Liver (tissue), 8 donors: ENCODE measurements at regions not wholly inside any gene's neighbourhood (a gene's known extent, or its start where the extent isn't known, plus 50 kb on each side); places are given as distances from the start of the nearest gene placed in this dataset.

ENCODE experiments used
- DNase-seq: peaks from one replicate; pipeline ENCODE4 v3.0.0-alpha.2; 2017; ENCODE audit warnings: low spot score
- H3K27ac ChIP-seq, 2 donors: one replicate each; pipeline ENCODE4 v1.7.0; 2013; ENCODE audit warnings: inconsistent platforms in 2 of 2, low read length in 2 of 2, control low read depth in 1 of 2, low read depth in 1 of 2, mild to moderate bottlenecking in 1 of 2
- H3K27me3 ChIP-seq, 4 donors: one replicate each; pipeline versions ENCODE4 v1.6.1 to v1.7.0; 2013; ENCODE audit warnings: low read length in 3 of 4, inconsistent platforms in 1 of 4, mild to moderate bottlenecking in 1 of 4, moderate library complexity in 1 of 4; ENCODE audit not compliant: control insufficient read depth in 4 of 4, insufficient read depth in 4 of 4
- H3K36me3 ChIP-seq, 4 donors: one replicate each; pipeline versions ENCODE4 v1.6.1 to v1.7.0; 2013; ENCODE audit warnings: low read length in 3 of 4, mild to moderate bottlenecking in 3 of 4, low read depth in 1 of 4, moderate library complexity in 1 of 4; ENCODE audit not compliant: control insufficient read depth in 4 of 4, insufficient read depth in 3 of 4
- H3K4me1 ChIP-seq, 4 donors: one replicate each; pipeline versions ENCODE4 v1.6.1 to v1.7.0; 2013; ENCODE audit warnings: low read length in 3 of 4, mild to moderate bottlenecking in 3 of 4, moderate library complexity in 1 of 4; ENCODE audit not compliant: control insufficient read depth in 4 of 4, insufficient read depth in 4 of 4
- H3K4me3 ChIP-seq, 3 donors: one replicate each; pipeline versions ENCODE4 v1.6.1 to v1.7.0; 2013; ENCODE audit warnings: low read length in 3 of 3, control low read depth in 1 of 3, low read depth in 1 of 3, mild to moderate bottlenecking in 1 of 3
- H3K9ac ChIP-seq, 2 donors: one replicate each; pipeline ENCODE4 v1.7.0; 2013; ENCODE audit warnings: low read length in 2 of 2, mild to moderate bottlenecking in 2 of 2, moderate library complexity in 2 of 2, control low read depth in 1 of 2, low read depth in 1 of 2
- H3K9me3 ChIP-seq, 4 donors: one replicate each; pipeline versions ENCODE4 v1.6.1 to v1.7.0; 2013; ENCODE audit warnings: low read length in 3 of 4; ENCODE audit not compliant: control insufficient read depth in 4 of 4
- EGR1 ChIP-seq, 2 donors: IDR thresholded peaks; 2 replicates each; pipeline ENCODE4 v1.6.1; 2016 to 2018; ENCODE audit warnings: antibody characterized with exemption in 2 of 2, low read depth in 2 of 2
- FOXA1 ChIP-seq: IDR thresholded peaks from 2 replicates; pipeline ENCODE4 v1.6.1; 2016; ENCODE audit warnings: antibody characterized with exemption
- FOXA2 ChIP-seq: IDR thresholded peaks from 2 replicates; pipeline ENCODE4 v1.6.1; 2016; ENCODE audit warnings: antibody characterized with exemption
- GABPA ChIP-seq, 2 donors: IDR thresholded peaks in 1 of 2; conservative IDR thresholded peaks in 1 of 2; 2 replicates each; pipeline ENCODE4 v1.6.1; 2016; ENCODE audit warnings: antibody characterized with exemption in 2 of 2, mild to moderate bottlenecking in 1 of 2, moderate library complexity in 1 of 2
- HNF4A ChIP-seq, 2 donors: conservative IDR thresholded peaks; 2 replicates each; pipeline ENCODE4 v1.6.1; 2016; ENCODE audit warnings: antibody characterized with exemption in 2 of 2, mild to moderate bottlenecking in 2 of 2
- HNF4G ChIP-seq: IDR thresholded peaks from 2 replicates; pipeline ENCODE4 v1.6.1; 2016; ENCODE audit warnings: antibody characterized with exemption
- JUND ChIP-seq, 2 donors: IDR thresholded peaks; 2 replicates each; pipeline ENCODE4 v1.6.1; 2016; ENCODE audit warnings: antibody characterized with exemption in 2 of 2
- RAD21 ChIP-seq, 2 donors: IDR thresholded peaks; 2 replicates each; pipeline ENCODE4 v1.6.1; 2016; ENCODE audit warnings: antibody characterized with exemption in 2 of 2, mild to moderate bottlenecking in 2 of 2
- SP1 ChIP-seq: IDR thresholded peaks from 2 replicates; pipeline ENCODE4 v1.6.1; 2018; ENCODE audit warnings: antibody characterized with exemption, mild to moderate bottlenecking
- TAF1 ChIP-seq: conservative IDR thresholded peaks from 2 replicates; pipeline ENCODE4 v1.6.1; 2016; ENCODE audit warnings: antibody characterized with exemption, mild to moderate bottlenecking
- YY1 ChIP-seq: IDR thresholded peaks from 2 replicates; pipeline ENCODE4 v1.6.1; 2016; ENCODE audit warnings: antibody characterized with exemption, mild to moderate bottlenecking
- WGBS: extraction: QIAGEN DNeasy Blood & Tissue Kit; methylation state at CpG from one replicate; pipeline ENCODE4 v1.1.7; 2013; 5-methylcytosine and 5-hydroxymethylcytosine counted together
- TF ChIP-seq, protein P1 (sequence below): IDR thresholded peaks from 2 replicates; pipeline ENCODE4 v1.6.1; 2016; ENCODE audit warnings: antibody characterized with exemption, mild to moderate bottlenecking
- TF ChIP-seq, protein P2 (sequence below): IDR thresholded peaks from 2 replicates; pipeline ENCODE4 v1.6.1; 2016; ENCODE audit warnings: antibody characterized with exemption
- TF ChIP-seq, protein P3 (sequence below): IDR thresholded peaks from 2 replicates; pipeline ENCODE4 v1.6.1; 2016; ENCODE audit warnings: antibody characterized with exemption
- TF ChIP-seq, protein P4 (sequence below): fragments of 150-350 bp; IDR thresholded peaks from 2 replicates; pipeline ENCODE4 v1.5.1; 2017; ENCODE audit warnings: improper control_type of control experiment, low read depth, low read length; ENCODE audit not compliant: missing input control
- donor health status: healthy.
- donor health status: healthy.
- donor health status: healthy.
- donor health status: healthy.
- donor health status: healthy.

DNA sequence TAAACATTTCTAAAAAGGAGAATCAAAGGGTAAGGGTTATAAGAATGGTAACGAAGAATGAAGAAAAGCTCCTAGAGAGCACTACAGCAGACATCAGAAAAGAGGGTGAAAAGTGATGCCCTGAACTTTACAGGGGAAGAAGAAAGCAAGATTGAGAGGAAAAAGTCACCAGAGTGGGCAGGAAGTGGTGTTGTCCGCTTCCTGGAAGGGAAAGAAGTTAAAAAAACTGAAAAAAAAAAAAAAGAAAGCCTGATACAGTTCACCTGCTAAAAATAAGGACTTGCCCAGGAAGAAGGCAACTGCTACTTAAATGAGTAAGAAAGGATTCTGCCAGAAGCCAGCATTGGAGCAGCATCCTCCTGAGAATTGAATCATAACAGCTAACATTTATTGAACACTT is 330.1 kb upstream of the PHF14 start:
- H3K27ac ChIP-seq, result no peak overlapping the region
- TF ChIP-seq, protein P1, sequence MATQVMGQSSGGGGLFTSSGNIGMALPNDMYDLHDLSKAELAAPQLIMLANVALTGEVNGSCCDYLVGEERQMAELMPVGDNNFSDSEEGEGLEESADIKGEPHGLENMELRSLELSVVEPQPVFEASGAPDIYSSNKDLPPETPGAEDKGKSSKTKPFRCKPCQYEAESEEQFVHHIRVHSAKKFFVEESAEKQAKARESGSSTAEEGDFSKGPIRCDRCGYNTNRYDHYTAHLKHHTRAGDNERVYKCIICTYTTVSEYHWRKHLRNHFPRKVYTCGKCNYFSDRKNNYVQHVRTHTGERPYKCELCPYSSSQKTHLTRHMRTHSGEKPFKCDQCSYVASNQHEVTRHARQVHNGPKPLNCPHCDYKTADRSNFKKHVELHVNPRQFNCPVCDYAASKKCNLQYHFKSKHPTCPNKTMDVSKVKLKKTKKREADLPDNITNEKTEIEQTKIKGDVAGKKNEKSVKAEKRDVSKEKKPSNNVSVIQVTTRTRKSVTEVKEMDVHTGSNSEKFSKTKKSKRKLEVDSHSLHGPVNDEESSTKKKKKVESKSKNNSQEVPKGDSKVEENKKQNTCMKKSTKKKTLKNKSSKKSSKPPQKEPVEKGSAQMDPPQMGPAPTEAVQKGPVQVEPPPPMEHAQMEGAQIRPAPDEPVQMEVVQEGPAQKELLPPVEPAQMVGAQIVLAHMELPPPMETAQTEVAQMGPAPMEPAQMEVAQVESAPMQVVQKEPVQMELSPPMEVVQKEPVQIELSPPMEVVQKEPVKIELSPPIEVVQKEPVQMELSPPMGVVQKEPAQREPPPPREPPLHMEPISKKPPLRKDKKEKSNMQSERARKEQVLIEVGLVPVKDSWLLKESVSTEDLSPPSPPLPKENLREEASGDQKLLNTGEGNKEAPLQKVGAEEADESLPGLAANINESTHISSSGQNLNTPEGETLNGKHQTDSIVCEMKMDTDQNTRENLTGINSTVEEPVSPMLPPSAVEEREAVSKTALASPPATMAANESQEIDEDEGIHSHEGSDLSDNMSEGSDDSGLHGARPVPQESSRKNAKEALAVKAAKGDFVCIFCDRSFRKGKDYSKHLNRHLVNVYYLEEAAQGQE, result no peak
- no peak for TF ChIP-seq EGR1 (IDR thresholded peaks at IDR 0.05; ENCODE audit: low read depth in 2 of 2)
- TF ChIP-seq, protein P2, sequence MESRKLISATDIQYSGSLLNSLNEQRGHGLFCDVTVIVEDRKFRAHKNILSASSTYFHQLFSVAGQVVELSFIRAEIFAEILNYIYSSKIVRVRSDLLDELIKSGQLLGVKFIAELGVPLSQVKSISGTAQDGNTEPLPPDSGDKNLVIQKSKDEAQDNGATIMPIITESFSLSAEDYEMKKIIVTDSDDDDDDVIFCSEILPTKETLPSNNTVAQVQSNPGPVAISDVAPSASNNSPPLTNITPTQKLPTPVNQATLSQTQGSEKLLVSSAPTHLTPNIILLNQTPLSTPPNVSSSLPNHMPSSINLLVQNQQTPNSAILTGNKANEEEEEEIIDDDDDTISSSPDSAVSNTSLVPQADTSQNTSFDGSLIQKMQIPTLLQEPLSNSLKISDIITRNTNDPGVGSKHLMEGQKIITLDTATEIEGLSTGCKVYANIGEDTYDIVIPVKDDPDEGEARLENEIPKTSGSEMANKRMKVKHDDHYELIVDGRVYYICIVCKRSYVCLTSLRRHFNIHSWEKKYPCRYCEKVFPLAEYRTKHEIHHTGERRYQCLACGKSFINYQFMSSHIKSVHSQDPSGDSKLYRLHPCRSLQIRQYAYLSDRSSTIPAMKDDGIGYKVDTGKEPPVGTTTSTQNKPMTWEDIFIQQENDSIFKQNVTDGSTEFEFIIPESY, result no peak
- TF ChIP-seq TAF1, result no peak
- no peak for TF ChIP-seq HNF4A (conservative IDR thresholded peaks at IDR 0.05)
- no peak for DNase-seq
- no peaks in the 10 kb centered on the region for H3K27me3 ChIP-seq
- H3K4me3 ChIP-seq, result no peak overlapping the region
- no peaks in the 10 kb centered on the region for H3K4me1 ChIP-seq
- 83% methylated on average over 2 of the region's 2 CpGs for WGBS
- no peaks in the 10 kb centered on the region for H3K36me3 ChIP-seq
- H3K9me3 ChIP-seq, result no peaks in the 10 kb centered on the region
- H3K9ac ChIP-seq, result no peak overlapping the region

DNA sequence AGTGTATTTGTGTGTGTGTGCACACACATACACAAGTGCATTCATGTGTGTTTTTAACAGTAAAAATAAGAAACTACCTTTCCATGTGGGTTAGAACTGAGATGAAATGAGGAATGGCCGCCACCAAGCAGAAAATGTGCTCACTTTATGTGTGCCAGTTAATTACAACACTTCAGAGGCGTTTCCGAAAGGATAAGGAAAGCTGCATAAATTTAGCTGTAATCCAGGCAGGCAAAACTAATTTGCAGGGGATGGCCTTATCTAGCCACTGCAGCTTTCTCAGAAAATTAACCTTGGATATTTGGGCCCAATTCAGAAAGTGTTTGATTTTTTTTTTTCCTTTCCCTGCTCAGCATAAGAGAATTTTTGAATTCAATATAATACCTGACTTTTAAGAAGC is 328.8 kb upstream of the PHF14 start:
- no peak overlapping the region for H3K4me3 ChIP-seq
- H3K9ac ChIP-seq, result no peak overlapping the region
- TF ChIP-seq, protein P1, result no peak
- no peak for TF ChIP-seq YY1
- no peak for TF ChIP-seq HNF4G
- no peak for TF ChIP-seq SP1
- TF ChIP-seq, protein P3, sequence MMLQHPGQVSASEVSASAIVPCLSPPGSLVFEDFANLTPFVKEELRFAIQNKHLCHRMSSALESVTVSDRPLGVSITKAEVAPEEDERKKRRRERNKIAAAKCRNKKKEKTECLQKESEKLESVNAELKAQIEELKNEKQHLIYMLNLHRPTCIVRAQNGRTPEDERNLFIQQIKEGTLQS, result no peak
- TF ChIP-seq FOXA1, result no peak
- no peak for TF ChIP-seq HNF4A (conservative IDR thresholded peaks at IDR 0.05)
- TF ChIP-seq FOXA2, result no peak
- TF ChIP-seq, protein P2, result no peak
- TF ChIP-seq TAF1, result no peak
- TF ChIP-seq JUND (IDR thresholded peaks at IDR 0.05), result no peak
- no peak for TF ChIP-seq EGR1 (IDR thresholded peaks at IDR 0.05; ENCODE audit: low read depth in 2 of 2)
- no peak for TF ChIP-seq GABPA (IDR thresholded peaks at IDR 0.05 in 1 of 2, conservative IDR thresholded peaks at IDR 0.05 in 1 of 2)
- TF ChIP-seq, protein P4, sequence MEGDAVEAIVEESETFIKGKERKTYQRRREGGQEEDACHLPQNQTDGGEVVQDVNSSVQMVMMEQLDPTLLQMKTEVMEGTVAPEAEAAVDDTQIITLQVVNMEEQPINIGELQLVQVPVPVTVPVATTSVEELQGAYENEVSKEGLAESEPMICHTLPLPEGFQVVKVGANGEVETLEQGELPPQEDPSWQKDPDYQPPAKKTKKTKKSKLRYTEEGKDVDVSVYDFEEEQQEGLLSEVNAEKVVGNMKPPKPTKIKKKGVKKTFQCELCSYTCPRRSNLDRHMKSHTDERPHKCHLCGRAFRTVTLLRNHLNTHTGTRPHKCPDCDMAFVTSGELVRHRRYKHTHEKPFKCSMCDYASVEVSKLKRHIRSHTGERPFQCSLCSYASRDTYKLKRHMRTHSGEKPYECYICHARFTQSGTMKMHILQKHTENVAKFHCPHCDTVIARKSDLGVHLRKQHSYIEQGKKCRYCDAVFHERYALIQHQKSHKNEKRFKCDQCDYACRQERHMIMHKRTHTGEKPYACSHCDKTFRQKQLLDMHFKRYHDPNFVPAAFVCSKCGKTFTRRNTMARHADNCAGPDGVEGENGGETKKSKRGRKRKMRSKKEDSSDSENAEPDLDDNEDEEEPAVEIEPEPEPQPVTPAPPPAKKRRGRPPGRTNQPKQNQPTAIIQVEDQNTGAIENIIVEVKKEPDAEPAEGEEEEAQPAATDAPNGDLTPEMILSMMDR, result no peak
- no peak for TF ChIP-seq RAD21 (IDR thresholded peaks at IDR 0.05)
- no peaks in the 10 kb centered on the region for H3K27me3 ChIP-seq
- H3K4me1 ChIP-seq, result no peaks in the 10 kb centered on the region
- H3K36me3 ChIP-seq, result no peaks in the 10 kb centered on the region
- H3K27ac ChIP-seq, result no peak overlapping the region
- no peak for DNase-seq
- 86% methylated on average over 3 of the region's 3 CpGs for WGBS
- H3K9me3 ChIP-seq, result no peaks in the 10 kb centered on the region
